SK-N-SH (cell line): ENCODE measurements at regions not wholly inside any gene's neighbourhood (a gene's known extent, or its start where the extent isn't known, plus 50 kb on each side); places are given as distances from the start of the nearest gene placed in this dataset.
A peak's percentile ranks its signal among the peaks of the same experiment; 100 is the strongest.

ENCODE experiments used
- CTCF ChIP-seq: fragments of 200-600 bp; sonication (generic); IDR thresholded peaks from 2 replicates; pipeline ENCODE4 v1.6.1; 2017; ENCODE audit warnings: antibody characterized with exemption, mild to moderate bottlenecking, moderate library complexity
- EZH2phosphoT487 ChIP-seq: fragments of 200-600 bp; sonication (generic); IDR thresholded peaks from 2 replicates; pipeline ENCODE4 v1.6.1; 2017; ENCODE audit warnings: low read depth, mixed run types, mild to moderate bottlenecking, antibody characterized with exemption, moderate library complexity, borderline replicate concordance
- GABPA ChIP-seq: IDR thresholded peaks from 2 replicates; pipeline ENCODE4 v1.4.0; 2012; ENCODE audit warnings: low read depth, mild to moderate bottlenecking
- JUND ChIP-seq: IDR thresholded peaks from 2 replicates; pipeline ENCODE4 v1.4.0; 2012
- MXI1 ChIP-seq: IDR thresholded peaks from 2 replicates; pipeline ENCODE4 v1.6.1; 2012; ENCODE audit warnings: mild to moderate bottlenecking, low read depth, low read length, improper control_type of control experiment
- NFIC ChIP-seq: IDR thresholded peaks from 2 replicates; pipeline ENCODE4 v1.4.0; 2012; ENCODE audit warnings: borderline replicate concordance
- NRF1 ChIP-seq: IDR thresholded peaks from 2 replicates; pipeline ENCODE4 v1.6.1; 2012; ENCODE audit warnings: low read depth, mild to moderate bottlenecking, low read length
- PBX3 ChIP-seq: IDR thresholded peaks from 2 replicates; pipeline ENCODE4; 2012
- POLR2AphosphoS5 ChIP-seq: IDR thresholded peaks from 2 replicates; pipeline ENCODE4 v1.6.1; 2012; ENCODE audit warnings: low read depth, low read length
- RAD21 ChIP-seq: IDR thresholded peaks from 2 replicates; pipeline ENCODE4 v1.6.1; 2012; ENCODE audit warnings: mild to moderate bottlenecking, low read length
- RCOR1 ChIP-seq: fragments of 150-350 bp; IDR thresholded peaks from 2 replicates; pipeline ENCODE4 v1.6.1; 2017; ENCODE audit warnings: antibody characterized with exemption, low read length
- RFX5 ChIP-seq: IDR thresholded peaks from 2 replicates; pipeline ENCODE4 v1.6.1; 2012; ENCODE audit warnings: mild to moderate bottlenecking, improper control_type of control experiment, low read length
- TAF1 ChIP-seq: IDR thresholded peaks from 2 replicates; pipeline ENCODE4 v1.6.1; 2012; ENCODE audit warnings: low read depth, mild to moderate bottlenecking, low read length, moderate library complexity, borderline replicate concordance
- USF2 ChIP-seq: fragments of 150-350 bp; IDR thresholded peaks from 2 replicates; pipeline ENCODE4 v1.6.1; 2017; ENCODE audit warnings: antibody characterized with exemption, low read length, low read depth, borderline replicate concordance

GRCh38 chr6:146972546-146972945 lies 231.7 kb upstream of the STXBP5 start:
- no peak for TF ChIP-seq CTCF
- no peak for TF ChIP-seq POLR2AphosphoS5
- no peak for TF ChIP-seq MXI1
- no peak; the same call in 1 of the 2 replicates for TF ChIP-seq JUND
- TF ChIP-seq GABPA, result no peak
- no peak for TF ChIP-seq NFIC
- TF ChIP-seq RFX5, result no peak
- no peak for TF ChIP-seq RCOR1
- no peak for TF ChIP-seq TAF1
- TF ChIP-seq EZH2phosphoT487, result no peak
- no peak for TF ChIP-seq RAD21
- TF ChIP-seq NRF1, result no peak
- TF ChIP-seq USF2, result no peak
- TF ChIP-seq PBX3, result peak; percentile 23; the same call in 1 of the 2 replicates
